Astrocyte (in vitro differentiated cells and primary cell): ENCODE measurements at regions not wholly inside any gene's neighbourhood (a gene's known extent, or its start where the extent isn't known, plus 50 kb on each side); places are given as distances from the start of the nearest gene placed in this dataset.

ENCODE experiments used
- DNase-seq: peaks from one replicate; pipeline ENCODE4 v3.0.0-alpha.2; 2010; ENCODE audit warnings: low read depth
- FAIRE-seq: peaks from 2 replicates; lab custom pipeline; 2011; peaks lifted over from hg19 to GRCh38; lab: Jason Lieb, UNC
- H2AFZ ChIP-seq: 2 replicates; pipeline ENCODE4 v1.6.0; 2012; ENCODE audit warnings: low read depth, low read length, inconsistent platforms
- H3K27ac ChIP-seq: 2 replicates; pipeline ENCODE4 v1.5.1; 2011; ENCODE audit warnings: low read depth, low read length, inconsistent platforms
- H3K27me3 ChIP-seq: 2 replicates; pipeline ENCODE4 v1.6.0; 2011; ENCODE audit warnings: low read length, inconsistent platforms; ENCODE audit not compliant: insufficient read depth
- H3K36me3 ChIP-seq: 2 replicates; pipeline ENCODE4 v1.5.1; 2011; ENCODE audit warnings: low read length, inconsistent platforms; ENCODE audit not compliant: insufficient read depth
- H3K4me1 ChIP-seq: 2 replicates; pipeline ENCODE4 v1.5.1; 2011; ENCODE audit warnings: low read length, inconsistent platforms; ENCODE audit not compliant: insufficient read depth
- H3K4me2 ChIP-seq: 2 replicates; pipeline ENCODE4 v1.6.0; 2012; ENCODE audit warnings: low read length, inconsistent platforms
- H3K4me3 ChIP-seq: 2 replicates; pipeline ENCODE4 v1.5.1; 2011; ENCODE audit warnings: low read depth, mild to moderate bottlenecking, low read length, inconsistent platforms; ENCODE audit not compliant: insufficient read depth
- H3K79me2 ChIP-seq: 2 replicates; pipeline ENCODE4 v1.6.0; 2012; ENCODE audit warnings: mild to moderate bottlenecking, low read length, inconsistent platforms; ENCODE audit not compliant: insufficient read depth
- H3K9ac ChIP-seq: 2 replicates; pipeline ENCODE4 v1.6.0; 2012; ENCODE audit warnings: mild to moderate bottlenecking, low read length, inconsistent platforms
- H3K9me3 ChIP-seq: 2 replicates; pipeline ENCODE4 v1.5.1; 2012; ENCODE audit warnings: low read depth, mild to moderate bottlenecking, low read length, inconsistent platforms; ENCODE audit not compliant: insufficient read depth
- H4K20me1 ChIP-seq: 2 replicates; pipeline ENCODE4 v1.6.0; 2012; ENCODE audit warnings: low read length, inconsistent platforms; ENCODE audit not compliant: insufficient read depth
- H3K27ac Mint-ChIP-seq: one replicate; pipeline ENCODE4 v1.8.0; 2021; ENCODE audit warnings: mild to moderate bottlenecking, mixed read lengths; ENCODE audit not compliant: unreplicated experiment
- H3K27me3 Mint-ChIP-seq: one replicate; pipeline ENCODE4 v1.8.0; 2021; ENCODE audit warnings: low read depth, mixed read lengths; ENCODE audit not compliant: unreplicated experiment
- H3K36me3 Mint-ChIP-seq: one replicate; pipeline ENCODE4 v1.8.0; 2021; ENCODE audit warnings: low read depth, mixed read lengths; ENCODE audit not compliant: unreplicated experiment
- H3K4me1 Mint-ChIP-seq: one replicate; pipeline ENCODE4 v1.8.0; 2021; ENCODE audit warnings: low read depth, mixed read lengths; ENCODE audit not compliant: unreplicated experiment
- H3K4me3 Mint-ChIP-seq: one replicate; pipeline ENCODE4 v1.8.0; 2021; ENCODE audit warnings: mild to moderate bottlenecking, moderate library complexity, mixed read lengths; ENCODE audit not compliant: unreplicated experiment
- H3K9me3 Mint-ChIP-seq: one replicate; pipeline ENCODE4 v1.8.0; 2021; ENCODE audit warnings: mild to moderate bottlenecking, mixed read lengths; ENCODE audit not compliant: unreplicated experiment
- EZH2 ChIP-seq: IDR thresholded peaks from 2 replicates; pipeline ENCODE4 v1.6.1; 2012; ENCODE audit warnings: mild to moderate bottlenecking, low read length, inconsistent platforms; ENCODE audit not compliant: insufficient read depth
- TF ChIP-seq, protein P1 (sequence below): IDR thresholded peaks from 2 replicates; pipeline ENCODE4 v1.5.1; 2011; ENCODE audit warnings: low read depth, mild to moderate bottlenecking, inconsistent platforms, low read length, moderate library complexity; ENCODE audit not compliant: insufficient read depth

- Mint-ChIP-seq H3K27me3 (no peaks in the 10 kb centered on the region), H3K27ac (no peak overlapping the region), H3K4me1 (no peaks in the 10 kb centered on the region), H3K36me3 (no peaks in the 10 kb centered on the region), H3K4me3 (no peak overlapping the region), H3K9me3 (no peaks in the 10 kb centered on the region)
- Histone ChIP-seq H3K9ac (no peak overlapping the region), H3K4me2 (no peak overlapping the region), H3K4me1 (no peaks in the 10 kb centered on the region), H3K79me2 (no peaks in the 10 kb centered on the region), H3K36me3 (no peaks in the 10 kb centered on the region), H3K4me3 (no peak overlapping the region), H4K20me1 (no peaks in the 10 kb centered on the region), H3K27ac (no peak overlapping the region), H3K9me3 (no peaks in the 10 kb centered on the region), H2AFZ (no peak overlapping the region), H3K27me3 (no peaks in the 10 kb centered on the region)
- no peak for TF ChIP-seq EZH2
- TF ChIP-seq, protein P1, sequence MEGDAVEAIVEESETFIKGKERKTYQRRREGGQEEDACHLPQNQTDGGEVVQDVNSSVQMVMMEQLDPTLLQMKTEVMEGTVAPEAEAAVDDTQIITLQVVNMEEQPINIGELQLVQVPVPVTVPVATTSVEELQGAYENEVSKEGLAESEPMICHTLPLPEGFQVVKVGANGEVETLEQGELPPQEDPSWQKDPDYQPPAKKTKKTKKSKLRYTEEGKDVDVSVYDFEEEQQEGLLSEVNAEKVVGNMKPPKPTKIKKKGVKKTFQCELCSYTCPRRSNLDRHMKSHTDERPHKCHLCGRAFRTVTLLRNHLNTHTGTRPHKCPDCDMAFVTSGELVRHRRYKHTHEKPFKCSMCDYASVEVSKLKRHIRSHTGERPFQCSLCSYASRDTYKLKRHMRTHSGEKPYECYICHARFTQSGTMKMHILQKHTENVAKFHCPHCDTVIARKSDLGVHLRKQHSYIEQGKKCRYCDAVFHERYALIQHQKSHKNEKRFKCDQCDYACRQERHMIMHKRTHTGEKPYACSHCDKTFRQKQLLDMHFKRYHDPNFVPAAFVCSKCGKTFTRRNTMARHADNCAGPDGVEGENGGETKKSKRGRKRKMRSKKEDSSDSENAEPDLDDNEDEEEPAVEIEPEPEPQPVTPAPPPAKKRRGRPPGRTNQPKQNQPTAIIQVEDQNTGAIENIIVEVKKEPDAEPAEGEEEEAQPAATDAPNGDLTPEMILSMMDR = no peak
- DNase-seq = no peak
- FAIRE-seq = no peak
These were observed 824.9 kb downstream of the AMY1C start for GRCh38 chr1:104574620-104575019.

DNA sequence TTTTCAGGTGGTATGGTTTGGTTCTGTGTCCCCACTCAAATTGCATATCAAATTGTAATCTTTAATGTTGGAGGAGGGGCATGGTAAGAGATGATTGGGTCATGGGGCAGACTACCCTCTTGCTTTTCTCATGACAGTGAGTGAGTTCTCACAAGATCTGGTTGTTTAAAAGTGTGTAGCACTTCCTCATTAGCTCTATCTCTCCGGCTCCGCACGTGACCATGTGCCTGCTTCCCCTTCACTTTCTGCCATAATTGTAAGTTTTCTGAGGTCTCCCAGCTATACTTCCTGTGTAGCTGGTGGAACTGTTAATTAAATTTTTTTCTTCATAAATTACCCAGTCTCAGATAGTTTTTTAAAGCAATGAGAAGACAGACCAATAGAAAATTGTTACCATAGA, 843.2 kb downstream of the AMY1C start:
- Histone ChIP-seq H3K4me2 (no peak overlapping the region), H3K4me1 (no peaks in the 10 kb centered on the region), H4K20me1 (no peaks in the 10 kb centered on the region), H3K36me3 (no peaks in the 10 kb centered on the region), H3K9ac (no peak overlapping the region), H3K27me3 (no peaks in the 10 kb centered on the region), H2AFZ (no peak overlapping the region), H3K79me2 (no peaks in the 10 kb centered on the region), H3K27ac (no peak overlapping the region), H3K9me3 (peaks cover 2% of the 10 kb centered on the region), H3K4me3 (no peak overlapping the region)
- no peak for DNase-seq
- no peak for FAIRE-seq
- Mint-ChIP-seq H3K36me3 (no peaks in the 10 kb centered on the region), H3K27ac (no peak overlapping the region), H3K27me3 (no peaks in the 10 kb centered on the region), H3K4me3 (no peak overlapping the region), H3K4me1 (no peaks in the 10 kb centered on the region), H3K9me3 (no peaks in the 10 kb centered on the region)
- TF ChIP-seq, protein P1 = no peak
- no peak for TF ChIP-seq EZH2

- H3K27ac Mint-ChIP-seq = no peak overlapping the region
- FAIRE-seq (no peak), DNase-seq (no peak)
- no peak overlapping the region for H3K4me3 Mint-ChIP-seq
- no peaks in the 10 kb centered on the region for H3K27me3 Mint-ChIP-seq
- no peak overlapping the region for H3K4me3 ChIP-seq
- no peak overlapping the region for H3K27ac ChIP-seq
- no peaks in the 10 kb centered on the region for H3K36me3 ChIP-seq
- no peaks in the 10 kb centered on the region for H3K27me3 ChIP-seq
- no peak for TF ChIP-seq EZH2
- TF ChIP-seq, protein P1 = no peak
- H3K79me2 ChIP-seq = no peaks in the 10 kb centered on the region
- H3K9ac ChIP-seq = no peak overlapping the region
- no peaks in the 10 kb centered on the region for H4K20me1 ChIP-seq
- no peaks in the 10 kb centered on the region for H3K36me3 Mint-ChIP-seq
- no peak overlapping the region for H2AFZ ChIP-seq
- no peaks in the 10 kb centered on the region for H3K4me1 Mint-ChIP-seq
- H3K4me2 ChIP-seq = no peak overlapping the region
- no peaks in the 10 kb centered on the region for H3K4me1 ChIP-seq
- peaks cover 2% of the 10 kb centered on the region for H3K9me3 ChIP-seq
- no peaks in the 10 kb centered on the region for H3K9me3 Mint-ChIP-seq
These were observed 843.9 kb downstream of the AMY1C start for GRCh38 chr1:104593413-104594187.
